Panc1 (cell line): ENCODE measurements at regions not wholly inside any gene's neighbourhood (a gene's known extent, or its start where the extent isn't known, plus 50 kb on each side); places are given as distances from the start of the nearest gene placed in this dataset.

Experiments
- POLR2AphosphoS5 ChIP-seq: IDR thresholded peaks from 2 replicates; pipeline ENCODE4 v1.6.1; 2012; ENCODE audit warnings: mild to moderate bottlenecking, low read depth, low read length, moderate library complexity
- TF ChIP-seq, protein P1 (sequence below): fragments of 450-650 bp; IDR thresholded peaks from 2 replicates; pipeline ENCODE4 v1.5.1; 2017; ENCODE audit warnings: mild to moderate bottlenecking

DNA sequence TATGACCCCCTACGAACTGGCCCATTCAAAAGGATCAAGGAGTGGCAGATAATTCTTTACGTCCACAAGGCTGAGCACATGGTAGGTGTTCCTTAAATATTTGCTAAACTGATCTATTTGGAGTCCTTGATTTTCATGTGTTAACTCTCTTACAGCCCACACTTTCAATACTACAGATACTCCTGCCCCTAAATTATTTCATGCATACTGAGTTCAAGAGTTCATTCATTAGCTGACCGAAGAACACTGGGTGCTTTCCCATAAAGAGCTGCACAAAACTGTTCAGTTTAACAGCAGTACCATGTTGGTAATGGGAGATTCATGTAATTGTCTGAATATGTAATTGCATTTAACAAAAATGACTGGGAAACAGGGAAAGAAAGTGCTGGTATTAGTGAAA, 170.5 kb upstream of the ADO start:
- TF ChIP-seq, protein P1, sequence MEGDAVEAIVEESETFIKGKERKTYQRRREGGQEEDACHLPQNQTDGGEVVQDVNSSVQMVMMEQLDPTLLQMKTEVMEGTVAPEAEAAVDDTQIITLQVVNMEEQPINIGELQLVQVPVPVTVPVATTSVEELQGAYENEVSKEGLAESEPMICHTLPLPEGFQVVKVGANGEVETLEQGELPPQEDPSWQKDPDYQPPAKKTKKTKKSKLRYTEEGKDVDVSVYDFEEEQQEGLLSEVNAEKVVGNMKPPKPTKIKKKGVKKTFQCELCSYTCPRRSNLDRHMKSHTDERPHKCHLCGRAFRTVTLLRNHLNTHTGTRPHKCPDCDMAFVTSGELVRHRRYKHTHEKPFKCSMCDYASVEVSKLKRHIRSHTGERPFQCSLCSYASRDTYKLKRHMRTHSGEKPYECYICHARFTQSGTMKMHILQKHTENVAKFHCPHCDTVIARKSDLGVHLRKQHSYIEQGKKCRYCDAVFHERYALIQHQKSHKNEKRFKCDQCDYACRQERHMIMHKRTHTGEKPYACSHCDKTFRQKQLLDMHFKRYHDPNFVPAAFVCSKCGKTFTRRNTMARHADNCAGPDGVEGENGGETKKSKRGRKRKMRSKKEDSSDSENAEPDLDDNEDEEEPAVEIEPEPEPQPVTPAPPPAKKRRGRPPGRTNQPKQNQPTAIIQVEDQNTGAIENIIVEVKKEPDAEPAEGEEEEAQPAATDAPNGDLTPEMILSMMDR = no peak
- TF ChIP-seq POLR2AphosphoS5 = no peak
